HCT116 (cell line): ENCODE measurements at regions not wholly inside any gene's neighbourhood (a gene's known extent, or its start where the extent isn't known, plus 50 kb on each side); places are given as distances from the start of the nearest gene placed in this dataset.

Source experiments
- ATAC-seq: fragments of 200-7000 bp; cut with Tn5 transposase; 2 replicates; pipeline ENCODE4 v1.9.1; 2020; ENCODE audit warnings: mild to moderate bottlenecking, moderate library complexity
- BruUV-seq: library from RNA; stranded (reverse); fragments of 400-500 nt; replicated peaks from 2 replicates; lab custom pipeline; 2021; lab: Mats Ljungman, UMichigan
- CTCF ChIA-PET: fragments of 300-600 bp; sonication (Branson Sonifier 250); formaldehyde crosslinking; loops from one replicate; lab custom pipeline; 2021; ENCODE audit warnings: antibody characterized with exemption; lab: Charles Lee
- POLR2A ChIA-PET: fragments of 300-600, 350-600 bp; sonication (Branson Sonifier 250); formaldehyde crosslinking; loops from one replicate; lab custom pipeline; 2021; ENCODE audit warnings: antibody characterized with exemption; lab: Charles Lee
- RAD21 ChIA-PET, 2 experiments: fragments of 300-600 bp; sonication (Branson Sonifier 250); formaldehyde crosslinking; loops; one replicate each; lab custom pipeline; 2023; ENCODE audit warnings: low total read pairs in 2 of 2; ENCODE audit not compliant: uncharacterized antibody in 2 of 2, unreplicated experiment in 2 of 2, low non-redundant PET in 1 of 2; lab: Charles Lee
- DNase-seq: peaks from one replicate; pipeline ENCODE4 v3.0.0-alpha.2; 2010; ENCODE audit warnings: low read depth, low spot score
- H2AFZ ChIP-seq: fragments of 200-600 bp; shearing (Covaris generic), sonication (generic); 2 replicates; pipeline ENCODE4 v1.6.1; 2017; ENCODE audit warnings: low read depth, mixed run types, mixed read lengths, antibody characterized with exemption, low read length; ENCODE audit not compliant: poor library complexity, severe bottlenecking
- H3K27ac ChIP-seq: 2 replicates; pipeline ENCODE4 v1.5.1; 2012; ENCODE audit warnings: low read depth, low read length
- H3K27me3 ChIP-seq: fragments of 200-600 bp; sonication (generic); 2 replicates; pipeline ENCODE4 v1.6.1; 2016; ENCODE audit warnings: mixed run types, low read length, mixed read lengths; ENCODE audit not compliant: insufficient read depth
- H3K36me3 ChIP-seq, 2 experiments: fragments of 200-500 bp in 1 of 2; fragments of 200-600 bp in 1 of 2; sonication (Bioruptor generic) in 1 of 2; sonication (generic) in 1 of 2; 2 replicates each; pipeline versions ENCODE4 v1.5.1 to v1.6.1; 2014 to 2016; ENCODE audit warnings: low read length in 2 of 2, inconsistent platforms in 1 of 2, mixed read lengths in 1 of 2, mixed run types in 1 of 2; ENCODE audit not compliant: insufficient read depth in 2 of 2, control insufficient read depth in 1 of 2
- H3K4me1 ChIP-seq, 2 experiments: fragments of 200-600 bp in 1 of 2; sonication (generic) in 1 of 2; 2 replicates each; pipeline versions ENCODE4 v1.5.1 to v1.6.1; 2012 to 2017; ENCODE audit warnings: low read length in 2 of 2, inconsistent platforms in 1 of 2, mild to moderate bottlenecking in 1 of 2, mixed read lengths in 1 of 2, mixed run types in 1 of 2, moderate library complexity in 1 of 2; ENCODE audit not compliant: insufficient read depth in 2 of 2, control insufficient read depth in 1 of 2
- H3K4me2 ChIP-seq: fragments of 200-600 bp; sonication (generic); 2 replicates; pipeline ENCODE4 v1.6.1; 2017; ENCODE audit warnings: mixed run types, low read length, mixed read lengths
- H3K4me3 ChIP-seq, 2 experiments: fragments of 200-600 bp in 1 of 2; sonication (generic) in 1 of 2; replicated peaks in 1 of 2; 2 replicates each; pipeline ENCODE4 v1.5.1; 2011 to 2016; ENCODE audit warnings: low read length in 2 of 2, control low read depth in 1 of 2, low read depth in 1 of 2, mild to moderate bottlenecking in 1 of 2, mixed read lengths in 1 of 2, mixed run types in 1 of 2
- H3K79me2 ChIP-seq: fragments of 200-600 bp; sonication (generic); 2 replicates; pipeline ENCODE4 v1.6.1; 2017; ENCODE audit warnings: mild to moderate bottlenecking, mixed run types, low read length, moderate library complexity, mixed read lengths; ENCODE audit not compliant: insufficient read depth
- H3K9ac ChIP-seq: fragments of 200-600 bp; sonication (generic); 2 replicates; pipeline ENCODE4 v1.6.1; 2016; ENCODE audit warnings: low read length, mixed read lengths
- H3K9me2 ChIP-seq: fragments of 200-600 bp; sonication (generic), shearing (Covaris generic); 2 replicates; pipeline ENCODE4 v1.6.1; 2017; ENCODE audit warnings: mixed run types, mild to moderate bottlenecking, moderate library complexity; ENCODE audit not compliant: insufficient read depth
- H3K9me3 ChIP-seq, 2 experiments: fragments of 200-500 bp in 1 of 2; fragments of 200-600 bp in 1 of 2; sonication (Bioruptor generic) in 1 of 2; sonication (generic) in 1 of 2; 2 replicates each; pipeline ENCODE4 v1.6.1; 2014 to 2017; ENCODE audit warnings: low read length in 2 of 2, mixed read lengths in 2 of 2, inconsistent platforms in 1 of 2, low read depth in 1 of 2, mild to moderate bottlenecking in 1 of 2, mixed run types in 1 of 2, moderate library complexity in 1 of 2; ENCODE audit not compliant: control insufficient read depth in 1 of 2, insufficient read depth in 1 of 2
- H4K20me1 ChIP-seq: fragments of 200-600 bp; sonication (generic), shearing (Covaris generic); 2 replicates; pipeline ENCODE4 v1.6.1; 2017; ENCODE audit warnings: mixed run types, mild to moderate bottlenecking, moderate library complexity; ENCODE audit not compliant: insufficient read depth
- CBX3 ChIP-seq: IDR thresholded peaks from 2 replicates; pipeline ENCODE4 v1.6.1; 2012; ENCODE audit warnings: low read depth
- CEBPB ChIP-seq: IDR thresholded peaks from 2 replicates; pipeline ENCODE4 v1.6.1; 2012; ENCODE audit warnings: low read depth
- CTCF ChIP-seq, 3 experiments: fragments of 200-600 bp in 1 of 3; sonication (generic) in 1 of 3; IDR thresholded peaks in 2 of 3; conservative IDR thresholded peaks in 1 of 3; 2 replicates each; pipeline ENCODE4 v1.5.1; 2012 to 2017; ENCODE audit warnings: low read depth in 2 of 3, low read length in 2 of 3, antibody characterized with exemption in 1 of 3, borderline replicate concordance in 1 of 3, control low read depth in 1 of 3, mild to moderate bottlenecking in 1 of 3, mixed read lengths in 1 of 3, mixed run types in 1 of 3, moderate library complexity in 1 of 3; ENCODE audit not compliant: insufficient read depth in 1 of 3
- EGR1 ChIP-seq: IDR thresholded peaks from 2 replicates; pipeline ENCODE4 v1.6.1; 2012; ENCODE audit warnings: low read depth
- ELF1 ChIP-seq: IDR thresholded peaks from 2 replicates; pipeline ENCODE4 v1.6.1; 2012; ENCODE audit warnings: low read depth, borderline replicate concordance
- EZH2 ChIP-seq: fragments of 200-600 bp; sonication (generic); IDR thresholded peaks from 2 replicates; pipeline ENCODE4 v1.6.1; 2017; ENCODE audit warnings: antibody characterized with exemption, mixed run types
- FOSL1 ChIP-seq: IDR thresholded peaks from 2 replicates; pipeline ENCODE4 v1.6.1; 2012; ENCODE audit warnings: low read depth
- JUND ChIP-seq: IDR thresholded peaks from 2 replicates; pipeline ENCODE4 v1.6.1; 2012
- POLR2A ChIP-seq: IDR thresholded peaks from 2 replicates; pipeline ENCODE4 v1.7.0; 2011; ENCODE audit warnings: borderline replicate concordance; ENCODE audit not compliant: insufficient read depth, insufficient read length; ENCODE audit errors: extremely low read depth
- POLR2AphosphoS5 ChIP-seq: IDR thresholded peaks from 2 replicates; pipeline ENCODE4 v1.6.1; 2011; ENCODE audit warnings: mild to moderate bottlenecking, low read depth, low read length, moderate library complexity
- REST ChIP-seq: IDR thresholded peaks from 2 replicates; pipeline ENCODE4 v1.6.1; 2012; ENCODE audit warnings: low read depth
- SIN3A ChIP-seq: IDR thresholded peaks from 2 replicates; pipeline ENCODE4 v1.6.1; 2012; ENCODE audit warnings: low read depth
- SP1 ChIP-seq: IDR thresholded peaks from 2 replicates; pipeline ENCODE4 v1.6.1; 2012; ENCODE audit warnings: low read depth
- TCF7L2 ChIP-seq: IDR thresholded peaks from 2 replicates; pipeline ENCODE4 v1.7.0; 2011; ENCODE audit warnings: borderline replicate concordance, inconsistent platforms; ENCODE audit not compliant: insufficient read depth, insufficient read length; ENCODE audit errors: extremely low read depth
- YY1 ChIP-seq: IDR thresholded peaks from 2 replicates; pipeline ENCODE4 v1.6.1; 2011; ENCODE audit warnings: low read length, low read depth, moderate library complexity, mild to moderate bottlenecking; ENCODE audit not compliant: insufficient replicate concordance; ENCODE audit errors: extremely low read depth
- ZBTB33 ChIP-seq: IDR thresholded peaks from 2 replicates; pipeline ENCODE4 v1.6.1; 2011; ENCODE audit warnings: mild to moderate bottlenecking, low read length, moderate library complexity; ENCODE audit not compliant: insufficient replicate concordance; ENCODE audit errors: extremely low read depth
- ZFX ChIP-seq: fragments of 450-650 bp; IDR thresholded peaks from 2 replicates; pipeline ENCODE4 v1.6.1; 2017
- ZNF274 ChIP-seq: fragments of 200-500 bp; sonication (Bioruptor generic); IDR thresholded peaks from 2 replicates; pipeline ENCODE4 v1.6.1; 2014; ENCODE audit warnings: mild to moderate bottlenecking, low read depth, low read length, inconsistent platforms
- intact Hi-C: fragments of 100-400 bp; cut with micrococcal nuclease; formaldehyde crosslinking; loops from 2 replicates; pipeline ENCODE4 v1.10.0; 2022

- BruUV-seq, result no TSS peak
- Histone ChIP-seq H3K4me3 (no peak overlapping the region), H3K4me2 (no peak overlapping the region), H3K36me3 (no peaks in the 10 kb centered on the region), H4K20me1 (no peaks in the 10 kb centered on the region), H3K4me1 (no peaks in the 10 kb centered on the region), H2AFZ (no peak overlapping the region), H3K9me2 (no peaks in the 10 kb centered on the region), H3K79me2 (no peaks in the 10 kb centered on the region), H3K27me3 (peaks cover 61% of the 10 kb centered on the region), H3K9ac (no peak overlapping the region), H3K9me3 (no peaks in the 10 kb centered on the region), H3K27ac (no peak overlapping the region)
- ChIA-PET RAD21 (no interaction called here), CTCF (no interaction called here), POLR2A (no interaction called here)
- ATAC-seq, result no peak
- intact Hi-C loops, result no loop called here
- TF ChIP-seq ZNF274 (no peak), POLR2AphosphoS5 (no peak), CEBPB (no peak), SIN3A (no peak), YY1 (no peak), EGR1 (no peak), ZBTB33 (no peak), JUND (no peak), POLR2A (no peak), TCF7L2 (no peak), SP1 (no peak), ELF1 (no peak), EZH2 (no peak), ZFX (no peak), FOSL1 (no peak), CTCF (IDR thresholded peaks at IDR 0.05 in 2 of 3, conservative IDR thresholded peaks at IDR 0.05 in 1 of 3; ENCODE audit: borderline replicate concordance in 1 of 3, insufficient read depth in 1 of 3, low read depth in 2 of 3, low read length in 2 of 3) (no peak), CBX3 (no peak), REST (no peak)
- DNase-seq, result no peak
These were observed 59.4 kb upstream of the TUNAR start for GRCh38 chr14:95817271-95817670.
